NCI-H1417 treated with DMSO at 0.1 percent for 48 hours (cell line): ENCODE measurements at regions not wholly inside any gene's neighbourhood (a gene's known extent, or its start where the extent isn't known, plus 50 kb on each side); places are given as distances from the start of the nearest gene placed in this dataset.

Source experiments
- DNase-seq: peaks from one replicate; lab custom pipeline; 2025; lab: John Stamatoyannopoulos, UW

DNA sequence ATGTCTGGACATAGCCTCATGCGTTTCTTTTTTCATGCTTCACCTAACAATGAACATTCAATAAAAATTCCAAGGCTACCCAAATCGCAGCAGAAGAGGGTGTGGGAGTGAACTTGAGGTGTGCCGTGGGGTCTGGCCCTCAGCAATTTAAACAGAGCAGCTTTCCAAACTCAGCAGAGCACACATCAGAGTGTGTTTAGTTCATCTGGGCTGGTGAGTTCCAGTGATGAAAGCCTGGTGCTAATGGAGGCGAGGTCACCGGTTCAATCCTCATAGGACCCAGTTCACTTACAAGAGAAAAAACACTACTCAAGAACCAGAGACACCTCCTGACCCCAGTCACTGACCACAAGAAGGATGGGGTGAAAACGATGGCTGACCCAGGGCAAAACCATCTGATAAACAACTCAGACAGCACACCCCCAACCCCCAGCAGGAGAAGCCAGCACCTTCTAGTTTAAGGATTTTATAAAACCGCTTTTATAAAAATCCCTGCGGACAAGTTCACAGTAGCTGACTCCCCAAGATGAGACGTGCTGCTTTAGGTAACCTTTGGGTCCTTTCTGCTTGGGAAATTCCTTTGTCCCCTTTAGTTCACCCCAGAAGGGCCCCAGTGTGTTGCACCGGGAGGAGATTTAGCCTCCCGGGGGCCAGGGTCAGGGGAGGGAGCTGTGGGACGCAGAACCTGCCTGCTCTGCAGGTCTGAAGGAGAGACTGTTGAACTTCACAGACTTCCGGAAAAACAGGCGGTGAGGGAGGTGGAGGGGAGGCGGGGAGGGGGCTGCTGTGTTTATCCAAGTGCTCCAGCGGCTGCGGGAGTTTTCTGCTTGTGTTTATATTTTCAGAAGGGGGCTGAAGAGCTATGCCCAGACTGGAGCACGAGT lies 152.7 kb upstream of the SOX11 start:
- DNase-seq = no peak

DNA sequence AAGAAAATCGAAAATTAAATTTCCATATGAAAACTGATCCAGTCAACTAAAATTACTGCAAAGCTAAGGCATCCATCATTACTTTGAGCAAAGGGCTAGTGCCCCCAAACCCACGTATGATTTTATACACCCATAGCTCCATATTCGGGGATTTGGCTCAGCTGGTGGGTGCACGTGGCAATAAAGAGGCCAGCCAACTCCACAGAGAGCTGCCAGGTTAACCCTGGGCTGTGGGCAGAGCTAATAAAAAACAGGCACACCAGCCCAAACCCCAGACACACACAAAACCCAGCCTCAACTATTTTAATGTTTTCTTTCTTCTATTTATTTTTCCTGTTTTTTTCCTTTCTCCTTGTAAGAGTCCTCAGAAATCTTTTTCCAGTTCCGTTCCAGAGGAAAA lies 151.3 kb upstream of the SOX11 start:
- DNase-seq = no peak

DNA sequence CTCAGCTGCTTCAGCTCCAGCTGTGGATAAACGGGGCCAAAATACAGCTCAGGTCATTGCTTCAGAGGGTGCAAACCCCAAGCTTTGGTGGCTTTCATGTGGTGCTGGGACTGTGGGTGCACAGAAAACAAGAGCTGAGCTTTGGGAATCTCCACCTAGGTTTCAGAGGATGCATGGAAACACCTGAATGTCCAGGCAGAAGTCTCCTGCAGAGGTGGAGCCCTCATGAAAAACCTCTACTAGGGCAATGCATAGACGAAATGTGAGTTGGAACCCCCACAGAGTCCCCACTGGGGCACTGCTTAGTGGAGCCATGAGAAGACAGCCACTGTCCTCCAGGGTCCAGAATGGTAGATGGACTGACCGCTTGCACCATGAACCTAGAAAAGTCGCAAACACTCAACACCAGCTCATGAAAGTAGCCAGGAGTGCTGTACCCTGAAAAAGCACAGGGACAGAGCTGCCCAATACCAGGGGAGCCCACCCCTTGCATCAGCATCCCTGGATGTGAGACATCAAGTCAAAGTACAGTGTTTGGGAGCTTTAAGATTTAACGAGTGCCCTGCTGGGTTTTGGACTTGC lies 147.9 kb upstream of the SOX11 start:
- DNase-seq = no peak

DNA sequence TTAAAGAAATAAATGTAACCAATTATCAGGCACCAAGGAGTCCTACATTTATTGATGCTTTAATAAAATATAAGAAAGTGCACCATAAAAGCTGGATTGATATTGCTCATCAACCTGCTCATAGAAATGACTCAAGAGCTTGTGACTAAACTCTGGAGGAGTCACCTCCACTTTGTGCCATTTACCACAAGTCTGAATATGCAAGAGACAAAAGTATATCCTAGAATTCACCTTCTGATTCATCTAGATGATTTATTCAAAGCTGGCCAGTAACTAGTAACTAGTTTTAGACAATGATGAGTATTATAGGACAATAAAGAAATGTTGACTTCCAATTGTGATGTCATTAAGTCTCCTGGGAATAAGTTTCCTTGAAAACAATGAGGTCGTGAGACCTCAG lies 146.0 kb upstream of the SOX11 start:
- DNase-seq = no peak

DNA sequence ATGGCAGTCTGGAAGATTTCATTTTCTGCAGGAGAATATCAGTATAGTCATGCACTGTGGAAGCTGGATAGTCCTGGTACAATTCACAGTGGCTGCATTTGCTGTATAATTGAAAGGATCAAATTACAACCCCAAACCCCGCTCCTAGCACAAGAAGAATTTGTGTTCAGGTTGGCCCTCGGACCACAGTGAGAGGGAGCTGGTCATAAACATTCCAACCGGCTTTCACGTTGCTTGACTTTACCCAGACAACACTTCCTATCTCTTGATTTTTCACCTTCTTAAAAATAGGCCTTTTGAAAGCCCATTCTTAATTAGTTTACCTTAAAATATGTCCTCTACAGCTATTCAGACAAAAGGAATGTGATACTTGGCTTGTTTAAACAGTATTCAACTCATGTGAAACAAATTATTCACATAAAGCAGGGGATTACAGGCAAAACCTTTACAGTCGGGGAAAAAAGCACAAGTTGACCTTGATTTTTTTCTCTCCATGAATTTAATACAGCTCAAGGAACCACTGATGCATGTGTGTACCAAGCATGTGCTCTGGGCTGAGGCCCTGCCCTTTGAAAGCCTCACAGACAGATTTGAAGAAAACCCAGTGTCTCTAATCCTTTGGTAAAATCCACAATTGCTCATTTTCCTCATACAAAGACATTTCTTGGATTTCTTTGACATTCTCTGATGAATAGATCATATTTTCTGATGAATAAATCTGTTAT lies 143.0 kb upstream of the SOX11 start:
- DNase-seq = no peak

DNA sequence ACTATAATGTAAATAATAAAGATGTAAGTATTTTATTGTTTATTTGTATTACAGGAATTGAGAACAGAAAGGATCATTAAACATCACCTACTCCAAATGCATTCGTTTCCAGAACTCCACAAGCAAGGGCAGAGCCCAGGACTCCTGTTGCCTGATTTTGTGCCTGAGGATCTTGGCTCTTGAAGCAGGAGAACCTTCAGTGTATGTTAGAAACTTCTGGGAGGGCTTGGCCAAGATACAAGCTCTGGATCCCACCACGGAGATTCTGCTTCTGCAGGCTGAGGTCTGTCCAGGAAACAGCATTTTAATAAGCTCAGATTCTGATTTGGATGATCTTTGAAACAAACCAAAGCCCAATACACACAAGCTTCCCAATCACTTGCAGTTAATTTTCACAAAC lies 142.4 kb upstream of the SOX11 start:
- DNase-seq = no peak

DNA sequence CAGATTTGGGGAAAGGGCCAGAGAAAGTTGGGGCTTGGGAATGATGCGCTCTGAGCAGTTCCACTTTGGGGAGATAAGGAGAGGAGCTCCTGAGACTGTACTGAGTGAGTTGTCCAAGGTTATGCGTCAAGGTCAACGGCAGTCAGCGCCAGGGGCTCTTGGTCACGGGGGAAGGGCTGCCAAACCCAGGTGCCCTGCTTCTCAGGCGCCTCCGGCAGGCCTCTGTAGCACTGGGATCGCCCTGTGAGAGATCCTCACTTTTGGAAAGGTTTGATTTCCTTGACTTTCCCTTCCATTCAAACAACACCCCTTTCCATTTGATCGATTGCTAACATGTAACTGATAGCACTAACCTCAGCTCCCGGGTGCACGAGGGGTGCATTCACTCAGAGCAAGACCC lies 136.5 kb upstream of the SOX11 start:
- no peak for DNase-seq

DNA sequence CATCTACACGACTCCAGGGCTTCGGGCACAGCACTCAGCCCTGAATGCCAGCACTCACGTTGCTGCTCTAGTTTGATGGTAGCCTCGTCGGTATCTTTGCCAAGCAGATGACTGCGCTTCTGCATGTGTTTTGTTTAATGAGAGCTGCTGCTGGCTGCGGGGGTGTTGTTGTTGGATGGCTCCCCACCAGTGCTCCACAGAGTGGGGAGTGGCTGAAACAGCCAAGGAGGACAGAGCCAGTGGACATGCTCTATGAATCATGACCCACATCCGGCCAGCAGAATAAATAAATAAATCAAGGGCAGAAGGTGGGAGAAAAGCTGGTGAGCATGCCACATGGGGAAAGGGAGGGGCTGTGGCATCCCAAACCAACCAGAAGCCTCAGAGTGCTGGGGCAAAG lies 131.2 kb upstream of the SOX11 start:
- no peak for DNase-seq

DNA sequence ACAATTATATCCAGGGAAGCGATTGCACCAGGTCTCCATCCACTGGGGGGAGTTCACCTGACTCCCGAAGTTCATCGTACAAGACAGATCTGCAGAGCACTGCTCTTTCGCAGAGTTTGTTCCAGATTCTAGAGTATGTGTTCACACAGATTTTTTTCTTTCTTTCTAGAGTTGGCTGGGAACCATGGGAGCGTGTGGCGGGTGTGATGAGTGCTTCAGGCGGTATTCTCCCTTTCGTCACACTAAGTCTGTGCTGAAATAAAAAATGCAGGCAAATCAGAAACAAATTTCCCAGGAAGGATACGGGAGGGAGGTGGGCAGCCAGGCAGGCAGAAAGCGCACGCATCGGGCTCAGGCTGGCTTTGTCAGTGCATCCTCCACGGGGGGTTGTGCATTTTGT lies 129.8 kb upstream of the SOX11 start:
- DNase-seq = no peak

DNA sequence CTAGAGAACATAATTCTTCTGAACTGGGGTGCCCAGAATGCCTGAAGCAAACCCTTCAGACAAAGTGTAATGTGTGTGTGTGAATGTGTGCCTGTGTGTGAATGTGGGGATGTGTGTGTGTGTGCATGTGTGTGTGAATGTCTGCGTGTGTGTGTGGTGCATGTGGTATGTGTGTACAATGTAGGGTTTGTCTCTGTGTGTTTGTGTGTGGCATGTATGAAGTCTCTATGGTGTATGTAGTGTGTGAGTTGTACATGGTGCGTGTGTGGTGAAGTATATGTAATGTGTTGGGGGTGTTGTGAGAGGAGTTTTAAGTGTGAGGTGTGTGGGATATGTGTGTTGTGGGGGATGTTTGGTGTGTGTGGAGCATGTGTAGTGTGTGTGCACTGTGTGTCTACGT lies 129.3 kb upstream of the SOX11 start:
- no peak for DNase-seq

DNA sequence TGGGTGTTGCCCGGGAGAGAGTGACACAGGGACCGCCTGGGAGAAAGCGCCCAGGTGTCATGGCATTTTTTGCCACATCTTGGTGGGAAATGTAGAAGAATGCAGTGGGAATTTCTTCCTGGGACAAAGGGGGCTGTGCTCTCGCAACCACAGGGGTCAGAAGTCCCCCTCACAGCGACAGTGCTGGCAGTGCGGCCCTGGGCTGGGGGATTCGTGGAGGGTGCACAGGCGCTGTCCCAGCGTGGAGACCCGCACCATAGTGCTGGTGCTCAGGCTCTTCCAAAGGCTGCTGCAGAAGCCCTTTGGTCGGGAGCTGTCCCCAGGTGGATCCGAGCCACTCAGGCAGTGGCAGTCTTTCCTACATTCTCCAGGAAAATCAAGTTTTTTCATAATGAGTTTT lies 128.8 kb upstream of the SOX11 start:
- DNase-seq = no peak

DNA sequence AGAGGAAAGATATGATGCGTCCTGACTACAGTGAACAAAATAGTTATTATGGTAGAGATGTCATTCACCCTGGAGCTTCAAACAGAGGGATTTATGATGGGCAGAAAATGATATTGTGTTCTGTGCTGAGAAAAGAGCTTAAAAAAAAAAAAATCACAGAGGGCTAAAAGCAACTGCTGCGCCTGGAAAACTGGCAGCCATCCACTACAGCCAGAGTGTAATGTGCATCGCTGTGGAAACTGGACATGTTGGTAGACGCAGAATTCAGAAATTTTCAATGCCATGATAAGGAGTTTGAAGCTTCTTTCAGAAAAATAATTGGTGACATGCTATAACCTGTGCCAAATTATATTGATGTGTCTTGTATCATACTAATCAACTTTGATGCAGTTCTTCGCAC lies 122.9 kb upstream of the SOX11 start:
- DNase-seq = no peak

DNA sequence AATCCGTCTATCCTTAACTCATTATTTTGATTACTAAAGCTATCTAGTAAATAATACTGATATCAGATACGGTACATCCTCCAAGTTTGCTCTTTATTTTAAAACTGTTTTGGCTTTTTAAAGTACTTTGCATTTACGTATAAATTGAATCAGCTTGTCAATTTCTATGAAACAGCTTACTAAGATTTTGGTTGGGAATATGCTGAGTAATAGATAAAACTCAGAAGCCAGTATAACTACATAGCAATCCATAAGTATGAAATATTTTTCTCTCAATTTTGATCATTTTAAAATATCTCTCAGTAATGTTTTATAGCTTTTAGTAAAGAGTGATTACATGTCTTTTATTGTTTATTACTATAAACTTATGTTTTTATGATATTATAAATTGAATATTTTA lies 116.2 kb upstream of the SOX11 start:
- DNase-seq = no peak

DNA sequence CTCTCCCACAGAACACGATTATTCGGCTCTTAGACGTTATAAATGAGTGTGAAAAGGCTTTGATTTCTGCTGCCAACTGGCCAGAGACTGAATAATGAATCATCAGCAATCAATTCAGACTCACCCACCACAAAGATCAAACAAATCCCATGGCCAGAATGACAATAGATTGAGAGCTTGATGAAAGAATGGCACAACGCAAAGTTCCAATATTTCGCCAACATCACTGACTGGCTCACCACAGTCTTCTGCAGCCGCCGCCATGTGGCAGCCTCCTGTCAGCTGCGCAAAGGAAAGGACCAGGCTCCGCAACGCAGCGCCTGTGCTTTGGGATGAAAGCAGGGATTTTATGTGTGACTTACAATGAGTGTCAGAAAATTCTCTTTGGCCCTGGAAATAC lies 104.4 kb upstream of the SOX11 start:
- DNase-seq = no peak

DNA sequence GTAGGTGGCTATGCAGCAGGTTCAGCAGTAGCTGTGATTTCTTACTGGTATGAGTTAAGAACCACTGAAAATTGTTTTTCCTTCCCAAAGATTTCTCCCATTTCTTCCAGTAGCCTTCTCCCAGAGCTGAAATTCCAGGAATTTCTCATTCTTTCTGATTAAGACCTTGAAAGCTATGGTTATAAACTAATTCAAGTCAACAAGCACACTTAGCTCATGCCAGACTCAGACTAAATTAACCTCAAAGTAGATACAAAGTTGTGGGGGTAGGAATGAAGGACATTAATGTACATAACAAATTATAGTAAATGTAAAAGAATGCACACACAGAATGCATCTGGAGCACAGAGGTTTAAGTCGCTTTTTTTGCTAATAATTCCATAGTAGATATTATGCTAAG lies 103.6 kb upstream of the SOX11 start:
- no peak for DNase-seq

DNA sequence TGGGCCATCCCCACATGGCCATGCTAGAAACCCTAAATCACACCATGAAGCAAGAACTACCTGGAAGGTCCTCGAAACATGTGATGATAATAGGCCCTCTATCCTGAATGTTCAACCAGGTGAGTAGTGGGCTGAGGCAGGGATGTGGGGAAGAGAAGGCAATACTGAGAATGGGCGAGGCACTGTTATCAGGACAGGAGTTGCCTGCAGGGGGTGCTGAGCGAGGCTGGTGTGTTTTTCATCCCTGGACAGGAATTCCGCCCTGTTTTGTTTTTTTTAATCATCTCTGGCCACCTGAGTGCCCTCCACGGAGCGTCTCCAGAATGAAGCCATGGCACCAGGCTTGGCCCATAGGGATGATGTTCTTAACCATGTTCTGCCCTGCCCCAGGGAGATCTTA lies 103.0 kb upstream of the SOX11 start:
- no peak for DNase-seq

DNA sequence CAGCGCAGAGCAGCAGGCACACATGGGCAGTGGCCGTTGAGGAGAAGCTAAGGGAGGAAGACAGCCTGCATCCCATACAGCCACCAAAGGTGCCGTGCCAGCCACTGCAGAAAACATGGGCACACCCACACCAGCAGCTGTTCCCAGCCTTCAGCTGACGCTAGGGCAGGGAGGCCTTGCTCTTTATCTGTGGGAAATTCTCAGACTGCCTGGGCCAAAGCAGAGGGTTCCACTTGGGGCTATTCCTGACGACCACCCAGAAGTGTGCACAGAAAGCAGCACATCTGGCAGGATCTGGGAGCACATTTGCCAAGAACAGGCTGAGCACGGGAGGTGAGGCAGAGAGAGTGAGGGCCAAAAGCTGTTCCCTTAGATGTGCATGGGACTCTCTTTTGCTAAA lies 101.3 kb upstream of the SOX11 start:
- DNase-seq = no peak

DNA sequence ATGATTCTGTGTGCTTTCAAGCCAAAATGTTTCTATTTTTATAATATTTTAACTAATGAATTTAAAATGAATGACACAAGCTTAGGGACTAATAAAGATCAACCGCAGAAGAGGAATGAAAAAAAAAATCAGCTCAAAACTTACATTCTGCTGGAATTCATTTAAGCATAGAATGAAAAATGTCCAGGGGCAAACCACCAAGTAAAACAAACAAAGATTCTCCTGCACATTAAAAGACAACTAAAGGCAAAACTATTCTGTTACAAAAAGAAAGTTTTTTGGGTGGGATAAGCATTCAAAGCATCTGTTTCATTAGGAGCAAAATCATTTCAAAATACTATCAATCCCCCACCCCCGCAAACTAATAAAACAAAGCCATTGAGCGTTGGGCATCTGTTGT lies 99.3 kb upstream of the SOX11 start:
- no peak for DNase-seq

DNA sequence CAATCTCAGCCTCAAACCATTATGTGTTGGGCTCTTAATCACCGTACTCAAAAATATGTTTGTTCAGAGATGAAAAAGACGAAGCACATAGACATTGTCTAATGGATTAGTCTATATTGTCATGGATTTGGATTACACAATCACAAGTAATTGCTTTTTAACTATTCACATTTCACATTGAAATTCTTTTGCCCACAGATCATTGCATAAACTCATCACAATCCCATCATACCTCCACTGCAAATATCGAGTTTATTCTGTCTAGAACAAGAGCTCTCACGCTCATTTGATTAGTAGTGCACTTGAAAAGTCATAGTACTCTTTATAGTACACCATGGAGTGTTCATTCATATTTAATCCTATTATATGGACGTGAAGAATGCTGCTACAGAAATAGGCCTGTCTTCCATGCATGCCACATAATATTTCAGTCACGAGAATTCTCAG lies 97.9 kb upstream of the SOX11 start:
- DNase-seq = no peak

DNA sequence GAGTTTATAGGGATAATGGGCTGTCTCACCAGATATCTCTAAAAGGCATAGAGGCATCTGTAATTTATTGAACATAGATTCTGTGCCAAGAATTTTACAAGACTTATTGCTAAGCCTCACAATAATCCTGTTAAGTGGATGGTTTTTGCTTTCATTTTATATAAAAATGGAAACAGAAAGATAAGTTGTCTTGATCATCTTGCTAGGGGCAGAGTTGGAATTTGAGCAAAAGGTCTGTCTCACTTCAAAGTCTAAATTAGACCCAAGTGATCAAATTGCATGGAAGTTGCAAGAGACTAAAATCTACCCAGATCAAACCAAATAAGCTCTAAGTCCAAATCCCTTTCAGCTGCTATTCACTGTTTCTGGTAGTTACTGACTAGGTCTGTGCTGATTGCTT lies 95.3 kb upstream of the SOX11 start:
- no peak for DNase-seq

DNA sequence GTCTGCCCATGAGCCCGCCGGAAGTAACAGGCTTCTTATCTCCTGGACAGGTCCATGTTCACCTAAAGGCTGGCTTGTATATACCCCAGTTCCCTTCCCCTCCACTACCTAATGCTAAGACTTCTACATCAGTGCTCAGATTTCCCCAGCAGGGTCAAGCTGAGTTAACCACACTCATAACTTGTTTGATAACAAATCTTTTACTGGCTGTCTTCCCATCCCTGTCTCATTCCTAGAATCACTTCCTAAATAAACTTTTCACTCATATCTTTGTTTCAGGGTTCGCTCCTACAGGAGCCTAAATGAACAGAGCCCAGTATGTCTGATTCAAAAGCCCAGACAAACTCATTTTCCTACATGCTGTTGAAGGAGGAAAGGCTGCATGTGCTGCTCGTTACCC lies 94.0 kb upstream of the SOX11 start:
- no peak for DNase-seq

DNA sequence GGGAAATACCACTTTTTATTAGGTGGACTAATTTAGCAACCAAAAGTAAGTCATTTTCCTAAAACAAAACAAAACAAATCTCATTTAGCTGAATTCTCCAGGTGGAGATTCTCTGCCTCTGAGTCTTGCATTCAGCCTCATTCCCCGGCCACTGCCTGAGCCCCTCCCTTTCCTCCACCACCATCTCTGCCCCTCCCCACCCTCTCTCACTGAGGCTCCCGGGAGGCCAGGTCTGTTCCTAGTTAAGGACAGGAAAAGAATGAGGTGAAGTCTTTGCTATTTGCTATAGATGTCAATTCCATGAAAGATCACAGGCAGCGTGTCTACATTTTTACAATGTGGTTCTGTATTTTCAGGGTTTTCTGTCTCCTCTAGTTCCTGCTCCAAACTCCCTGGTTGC lies 83.0 kb upstream of the SOX11 start:
- DNase-seq = no peak

DNA sequence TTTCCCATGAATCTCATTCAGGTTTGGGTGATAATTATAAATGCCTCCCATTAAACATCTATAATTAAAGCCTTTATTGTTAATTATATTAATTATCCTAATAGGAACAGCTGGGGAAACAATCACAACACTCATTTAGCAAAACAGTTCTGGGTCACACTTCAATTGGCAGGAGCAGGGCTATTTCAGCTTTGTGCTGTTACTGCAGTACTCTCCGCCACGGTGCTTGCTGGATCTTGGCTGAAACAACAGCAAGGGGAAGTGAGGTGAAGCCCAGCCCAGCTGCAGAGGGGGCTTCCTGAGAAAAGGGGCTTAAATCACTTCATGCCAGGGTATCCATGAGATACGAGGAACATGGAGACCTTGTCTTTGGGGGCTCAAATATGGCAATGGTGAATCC lies 79.5 kb upstream of the SOX11 start:
- DNase-seq = no peak
